Subcutaneous abdominal adipose tissue (tissue), 5 donors: ENCODE measurements at regions not wholly inside any gene's neighbourhood (a gene's known extent, or its start where the extent isn't known, plus 50 kb on each side); places are given as distances from the start of the nearest gene placed in this dataset.

ENCODE experiments used
- H3K27ac ChIP-seq: one replicate; pipeline ENCODE4 v1.7.0; 2013; ENCODE audit warnings: low read depth, mild to moderate bottlenecking, inconsistent platforms, low read length, moderate library complexity
- H3K27me3 ChIP-seq, 5 donors: one replicate each; pipeline ENCODE4 v1.7.0; 2013; ENCODE audit warnings: low read length in 5 of 5, inconsistent platforms in 1 of 5; ENCODE audit not compliant: control insufficient read depth in 5 of 5, insufficient read depth in 4 of 5
- H3K36me3 ChIP-seq, 5 donors: one replicate each; pipeline ENCODE4 v1.7.0; 2013; ENCODE audit warnings: low read length in 5 of 5; ENCODE audit not compliant: control insufficient read depth in 5 of 5, insufficient read depth in 5 of 5
- H3K4me1 ChIP-seq, 5 donors: one replicate each; pipeline ENCODE4 v1.7.0; 2013; ENCODE audit warnings: low read length in 5 of 5, mild to moderate bottlenecking in 3 of 5, moderate library complexity in 1 of 5; ENCODE audit not compliant: control insufficient read depth in 5 of 5, insufficient read depth in 5 of 5
- H3K4me3 ChIP-seq, 5 donors: one replicate each; pipeline ENCODE4 v1.7.0; 2013; ENCODE audit warnings: low read length in 5 of 5, low read depth in 1 of 5
- H3K9ac ChIP-seq, 5 donors: one replicate each; pipeline ENCODE4 v1.7.0; 2013; ENCODE audit warnings: low read length in 5 of 5, mild to moderate bottlenecking in 4 of 5, moderate library complexity in 3 of 5
- H3K9me3 ChIP-seq, 5 donors: one replicate each; pipeline ENCODE4 v1.7.0; 2013; ENCODE audit warnings: low read length in 5 of 5; ENCODE audit not compliant: control insufficient read depth in 5 of 5
- donor health status: healthy.
- donor health status: healthy.
- donor health status: healthy.
- donor health status: healthy.
- donor health status: healthy.

GRCh38 chr3:151560738-151561137, 99.9 kb upstream of the IGSF10 start:
- Histone ChIP-seq H3K9me3 (no peaks in the 10 kb centered on the region), H3K27ac (no peak overlapping the region), H3K27me3 (no peaks in the 10 kb centered on the region), H3K9ac (no peak overlapping the region), H3K36me3 (no peaks in the 10 kb centered on the region), H3K4me1 (peaks cover 0 to 35% (median 6%) of the 10 kb centered on the region in 5 donors), H3K4me3 (no peak overlapping the region)

DNA sequence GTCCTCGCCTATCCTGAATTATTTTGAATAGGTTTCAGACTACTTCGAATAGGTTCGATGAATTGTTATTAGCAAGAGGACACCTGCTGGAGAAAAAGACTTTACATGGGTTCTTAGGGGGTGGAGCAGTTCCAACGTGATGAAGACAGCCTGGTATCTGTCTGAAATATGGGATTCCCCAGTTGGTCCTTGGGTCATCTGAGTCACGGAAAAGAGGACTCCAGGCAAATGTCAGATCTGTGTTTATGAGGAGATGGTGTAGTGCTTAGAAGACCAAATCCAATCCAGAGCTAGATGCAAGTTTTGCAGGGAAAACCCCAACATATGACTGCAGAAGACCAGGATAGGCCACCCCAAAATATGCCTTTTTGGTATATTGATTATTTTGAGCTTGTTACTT, 98.9 kb upstream of the IGSF10 start:
- no peaks in the 10 kb centered on the region for H3K9me3 ChIP-seq
- H3K27ac ChIP-seq, result no peak overlapping the region
- peaks cover 0 to 42% (median 9%) of the 10 kb centered on the region in 5 donors for H3K4me1 ChIP-seq
- H3K9ac ChIP-seq, result no peak overlapping the region
- H3K36me3 ChIP-seq, result no peaks in the 10 kb centered on the region
- no peaks in the 10 kb centered on the region for H3K27me3 ChIP-seq
- no peak overlapping the region for H3K4me3 ChIP-seq

DNA sequence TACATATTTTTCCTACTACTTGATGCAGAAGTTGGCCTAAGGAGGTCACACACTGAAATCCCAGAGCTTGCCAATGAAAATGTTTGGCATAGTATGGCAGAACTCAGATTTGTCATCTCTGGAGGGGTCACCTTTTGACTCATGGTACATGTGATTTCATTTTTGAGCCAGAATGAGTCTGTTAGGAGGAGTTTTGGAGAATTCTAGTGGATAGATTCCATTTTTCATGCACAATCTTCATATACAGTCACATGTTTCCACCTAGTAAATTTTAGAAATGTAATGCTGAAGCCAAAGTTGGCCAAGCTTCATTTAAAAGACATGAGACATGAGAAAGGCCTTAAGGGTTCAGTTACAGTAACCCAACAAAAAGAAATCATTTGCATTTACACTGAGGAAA, 97.8 kb upstream of the IGSF10 start:
- H3K9me3 ChIP-seq, result no peaks in the 10 kb centered on the region
- H3K9ac ChIP-seq, result no peak overlapping the region
- H3K36me3 ChIP-seq, result no peaks in the 10 kb centered on the region
- peak overlapping the region; percentile 42 for H3K27ac ChIP-seq
- H3K27me3 ChIP-seq, result no peaks in the 10 kb centered on the region
- no peak overlapping the region for H3K4me3 ChIP-seq
- peaks cover 0 to 48% (median 9%) of the 10 kb centered on the region in 5 donors for H3K4me1 ChIP-seq

GRCh38 chr3:151557068-151557840, 96.4 kb upstream of the IGSF10 start:
- Histone ChIP-seq H3K4me3 (no peak overlapping the region), H3K9me3 (no peaks in the 10 kb centered on the region), H3K9ac (no peak overlapping the region), H3K27me3 (no peaks in the 10 kb centered on the region), H3K36me3 (no peaks in the 10 kb centered on the region), H3K4me1 (peaks cover 0 to 49% (median 9%) of the 10 kb centered on the region in 5 donors), H3K27ac (no peak overlapping the region)

DNA sequence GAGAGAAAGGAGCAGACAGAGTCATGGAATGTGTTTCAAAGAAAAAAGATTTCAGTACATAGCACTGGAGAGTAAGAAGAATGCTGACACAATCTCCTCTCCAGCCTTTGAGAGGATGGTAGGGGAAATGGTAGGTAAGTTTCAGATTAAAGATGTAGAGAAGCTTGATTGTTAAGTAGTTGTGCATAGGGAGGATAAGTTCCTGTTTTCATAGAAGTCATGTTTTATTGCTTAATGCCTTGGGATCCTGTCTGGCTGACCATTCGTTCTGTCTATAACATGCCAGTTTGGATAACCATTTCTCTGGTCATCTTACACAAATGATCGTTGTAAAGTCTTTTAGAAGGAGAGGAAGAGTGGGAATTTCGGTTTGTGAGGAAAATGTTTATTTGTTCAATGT, 95.7 kb upstream of the IGSF10 start:
- H3K9me3 ChIP-seq, result no peaks in the 10 kb centered on the region
- no peak overlapping the region for H3K27ac ChIP-seq
- no peak overlapping the region for H3K9ac ChIP-seq
- H3K4me3 ChIP-seq, result no peak overlapping the region
- H3K36me3 ChIP-seq, result no peaks in the 10 kb centered on the region
- no peaks in the 10 kb centered on the region for H3K27me3 ChIP-seq
- peaks cover 0 to 44% (median 9%) of the 10 kb centered on the region in 5 donors for H3K4me1 ChIP-seq

GRCh38 chr3:151555523-151555922, 94.7 kb upstream of the IGSF10 start:
- Histone ChIP-seq H3K4me1 (peaks cover 4 to 42% (median 14%) of the 10 kb centered on the region in 5 donors), H3K27ac (no peak overlapping the region), H3K36me3 (no peaks in the 10 kb centered on the region), H3K9ac (no peak overlapping the region), H3K9me3 (no peaks in the 10 kb centered on the region), H3K4me3 (no peak overlapping the region), H3K27me3 (no peaks in the 10 kb centered on the region)

GRCh38 chr3:151553888-151554287, 93.0 kb upstream of the IGSF10 start:
- Histone ChIP-seq H3K27ac (no peak overlapping the region), H3K4me1 (peaks cover 5 to 51% (median 15%) of the 10 kb centered on the region in 5 donors)

DNA sequence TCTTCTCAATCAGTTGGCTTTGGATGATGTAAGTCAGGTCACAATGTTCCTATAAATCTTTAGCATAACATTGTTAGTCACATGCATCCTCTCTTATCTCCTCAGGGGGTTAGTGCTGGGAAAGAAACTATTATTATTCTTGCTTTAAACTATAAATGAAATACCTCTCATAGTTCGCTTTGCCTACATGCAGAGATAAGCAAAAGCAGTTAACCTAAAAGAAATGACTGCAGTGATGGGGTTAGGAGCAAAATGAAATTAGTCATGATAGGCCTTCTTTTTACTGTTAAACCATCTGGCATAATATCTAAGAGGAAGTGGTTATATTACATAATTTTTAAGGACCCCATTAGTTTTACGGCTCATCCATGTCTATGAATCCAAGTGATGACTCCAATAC, 91.7 kb upstream of the IGSF10 start:
- no peak overlapping the region for H3K4me3 ChIP-seq
- no peaks in the 10 kb centered on the region for H3K9me3 ChIP-seq
- no peaks in the 10 kb centered on the region for H3K36me3 ChIP-seq
- no peak overlapping the region for H3K9ac ChIP-seq
- peaks cover 5 to 47% (median 15%) of the 10 kb centered on the region in 5 donors for H3K4me1 ChIP-seq
- no peak overlapping the region for H3K27ac ChIP-seq
- H3K27me3 ChIP-seq, result no peaks in the 10 kb centered on the region

More at GRCh38 chr3:151553888-151554287, 93.0 kb upstream of the IGSF10 start:
- H3K4me3 ChIP-seq, result no peak overlapping the region
- no peaks in the 10 kb centered on the region for H3K9me3 ChIP-seq
- no peak overlapping the region for H3K9ac ChIP-seq
- no peaks in the 10 kb centered on the region for H3K27me3 ChIP-seq
- H3K36me3 ChIP-seq, result no peaks in the 10 kb centered on the region

DNA sequence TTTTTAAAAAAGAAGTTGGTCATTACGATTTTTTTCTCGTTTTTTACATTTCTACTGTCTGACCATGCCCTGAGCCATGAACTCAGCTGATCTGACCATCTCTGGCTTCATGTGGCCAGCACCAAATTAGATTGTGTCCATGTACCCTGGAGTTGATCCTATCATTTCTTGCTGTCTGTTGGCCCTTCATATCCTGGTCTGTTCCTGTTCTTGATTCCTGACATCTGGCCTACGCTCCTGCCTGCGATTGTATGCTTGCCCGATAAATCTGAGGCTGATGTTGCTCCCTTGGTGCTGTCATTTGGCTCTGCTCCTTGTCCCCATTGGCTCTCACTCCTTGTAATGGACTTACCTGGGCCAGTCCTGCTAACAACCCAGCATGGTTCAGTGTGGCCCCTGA, 89.8 kb upstream of the IGSF10 start:
- H3K4me3 ChIP-seq, result peak overlapping the region in 1 of 5 donors; percentile 13
- H3K27me3 ChIP-seq, result no peaks in the 10 kb centered on the region
- no peak overlapping the region for H3K9ac ChIP-seq

GRCh38 chr3:151550025-151550618, 89.3 kb upstream of the IGSF10 start:
- peak overlapping the region; percentile 7 for H3K27ac ChIP-seq
- no peaks in the 10 kb centered on the region for H3K36me3 ChIP-seq
- no peak overlapping the region for H3K4me3 ChIP-seq
- no peaks in the 10 kb centered on the region for H3K27me3 ChIP-seq
- no peaks in the 10 kb centered on the region for H3K9me3 ChIP-seq
- peaks cover 5 to 30% (median 8%) of the 10 kb centered on the region in 5 donors for H3K4me1 ChIP-seq
- no peak overlapping the region for H3K9ac ChIP-seq

More for the DNA sequence above, 89.8 kb upstream of the IGSF10 start:
- H3K27ac ChIP-seq, result peak overlapping the region; percentile 7
- peaks cover 5 to 35% (median 9%) of the 10 kb centered on the region in 5 donors for H3K4me1 ChIP-seq
- no peaks in the 10 kb centered on the region for H3K9me3 ChIP-seq
- H3K36me3 ChIP-seq, result no peaks in the 10 kb centered on the region
